ENCODE measurements at regions not wholly inside any gene's neighbourhood (a gene's known extent, or its start where the extent isn't known, plus 50 kb on each side); places are given as distances from the start of the nearest gene placed in this dataset.

DNA sequence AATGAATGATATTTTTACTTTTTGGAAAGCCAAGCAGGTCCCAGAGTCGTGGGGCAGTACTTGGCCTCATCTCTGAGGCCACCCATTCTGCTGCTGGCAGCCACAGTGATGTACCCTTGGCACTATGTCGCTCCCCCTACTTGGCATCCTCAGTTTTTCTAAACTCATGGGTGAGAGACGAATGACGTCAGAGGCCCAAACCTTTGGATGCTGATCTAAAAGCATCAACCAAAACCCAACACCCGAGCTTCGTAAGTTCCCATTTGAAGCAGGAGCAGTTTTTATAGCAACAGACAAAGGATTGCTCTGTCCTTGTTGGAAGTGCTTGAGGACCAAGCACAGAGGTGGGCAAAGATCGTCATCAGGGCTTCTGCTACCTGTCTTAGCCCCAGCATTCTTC, 212.9 kb downstream of the PAX1 start:
- H3K4me3 ChIP-seq (replicated peaks in 1 of 3), result no peak overlapping the region
- WGBS, 2 donors, result 86 to 89% methylated on average over 7 of the region's 7 CpGs
- H3K27me3 ChIP-seq, result no peaks in the 10 kb centered on the region
- H3K27ac ChIP-seq, result no peak overlapping the region
- TF ChIP-seq CTCF (IDR thresholded peaks at IDR 0.05), result no peak
- no peak for TF ChIP-seq POLR2A (IDR thresholded peaks at IDR 0.05)
- no peaks in the 10 kb centered on the region for H3K9me3 ChIP-seq
- intact Hi-C loops (cut with DNase I), result no loop called here
- no peaks in the 10 kb centered on the region for H3K36me3 ChIP-seq
- DNase-seq, result no peak
- H3K4me1 ChIP-seq, result no peaks in the 10 kb centered on the region

GRCh38 chr20:21902391-21902790, 196.9 kb downstream of the PAX1 start:
- H3K27me3 ChIP-seq, result no peaks in the 10 kb centered on the region
- TF ChIP-seq POLR2A (IDR thresholded peaks at IDR 0.05) (no peak), CTCF (IDR thresholded peaks at IDR 0.05) (no peak)
- no peak for DNase-seq
- H3K27ac ChIP-seq, result no peak overlapping the region
- H3K36me3 ChIP-seq, result no peaks in the 10 kb centered on the region
- H3K4me1 ChIP-seq, result no peaks in the 10 kb centered on the region
- no peaks in the 10 kb centered on the region for H3K9me3 ChIP-seq
- no peak overlapping the region for H3K4me3 ChIP-seq (replicated peaks in 1 of 3)
- 86 to 87% methylated on average over 3 of the region's 3 CpGs for WGBS, 2 donors
- intact Hi-C loops (cut with DNase I), result no loop called here

DNA sequence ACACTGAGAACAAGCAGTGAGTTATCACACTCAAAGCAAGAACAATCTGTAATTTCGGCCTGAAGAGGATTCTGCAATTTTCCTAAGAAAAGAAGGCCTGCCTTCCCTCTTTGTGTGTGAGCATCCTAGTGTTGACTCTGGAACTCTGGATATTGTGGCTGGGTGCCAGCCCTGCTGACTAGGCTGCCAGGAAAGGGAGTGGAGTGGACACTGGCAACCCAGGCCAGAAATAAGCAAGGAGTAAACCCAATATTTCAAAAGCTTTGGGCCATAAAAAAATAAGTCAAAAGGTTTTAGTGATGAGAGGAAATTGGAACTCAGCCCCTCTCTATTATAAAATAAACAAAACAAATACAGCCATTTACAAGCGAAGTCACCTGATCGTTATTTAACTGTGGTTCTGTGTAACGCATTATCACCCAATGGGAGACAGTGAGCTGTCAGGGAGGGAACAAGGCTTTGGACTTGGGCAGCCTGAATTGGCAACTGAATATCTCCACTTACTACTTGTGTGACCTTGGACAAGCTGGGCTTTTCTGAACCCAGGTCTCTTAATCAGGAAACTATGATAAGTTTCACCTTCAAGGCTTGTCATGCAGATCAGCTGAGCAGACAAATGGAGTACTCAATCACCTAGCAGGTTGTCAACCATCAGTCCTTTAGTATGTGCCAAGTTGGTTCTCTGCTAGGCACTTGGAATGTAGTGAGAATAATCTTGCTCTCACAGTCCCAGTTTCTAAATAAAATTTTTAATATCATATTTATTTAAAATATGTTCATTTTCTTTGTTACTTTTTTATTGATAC, 196.2 kb downstream of the PAX1 start:
- no peaks in the 10 kb centered on the region for H3K9me3 ChIP-seq
- 77 to 86% methylated on average over 4 of the region's 4 CpGs for WGBS, 2 donors
- no peaks in the 10 kb centered on the region for H3K36me3 ChIP-seq
- H3K4me1 ChIP-seq, result no peaks in the 10 kb centered on the region
- intact Hi-C loops (cut with DNase I), result no loop called here
- no peaks in the 10 kb centered on the region for H3K27me3 ChIP-seq
- no peak overlapping the region for H3K4me3 ChIP-seq (replicated peaks in 1 of 3)
- no peak overlapping the region for H3K27ac ChIP-seq
- no peak for TF ChIP-seq POLR2A (IDR thresholded peaks at IDR 0.05)
- TF ChIP-seq CTCF (IDR thresholded peaks at IDR 0.05), result no peak
- DNase-seq, result peak; percentile 22 to 51

- 89 to 95% methylated on average over 5 of the region's 5 CpGs for WGBS, 2 donors
- H3K27ac ChIP-seq, result no peak overlapping the region
- no peaks in the 10 kb centered on the region for H3K27me3 ChIP-seq
- intact Hi-C loops (cut with DNase I), result no loop called here
- no peaks in the 10 kb centered on the region for H3K36me3 ChIP-seq
- DNase-seq, result no peak
- no peaks in the 10 kb centered on the region for H3K4me1 ChIP-seq
- H3K9me3 ChIP-seq, result no peaks in the 10 kb centered on the region
- H3K4me3 ChIP-seq (replicated peaks in 1 of 3), result no peak overlapping the region
- TF ChIP-seq POLR2A (IDR thresholded peaks at IDR 0.05) (no peak), CTCF (IDR thresholded peaks at IDR 0.05) (no peak)
Observed at GRCh38 chr20:21900431-21900830, 195.0 kb downstream of the PAX1 start.

GRCh38 chr20:21874921-21875320, 169.5 kb downstream of the PAX1 start:
- H3K36me3 ChIP-seq, result no peaks in the 10 kb centered on the region
- H3K9me3 ChIP-seq, result no peaks in the 10 kb centered on the region
- no peak for DNase-seq
- no peak for TF ChIP-seq CTCF (IDR thresholded peaks at IDR 0.05)
- TF ChIP-seq POLR2A (IDR thresholded peaks at IDR 0.05), result no peak
- no peaks in the 10 kb centered on the region for H3K27me3 ChIP-seq
- intact Hi-C loops (cut with DNase I), result no loop called here
- H3K4me1 ChIP-seq, result no peaks in the 10 kb centered on the region
- no peak overlapping the region for H3K27ac ChIP-seq
- H3K4me3 ChIP-seq (replicated peaks in 1 of 3), result no peak overlapping the region

Measured in thyroid gland (tissue), 4 donors.